Endothelial cell of umbilical vein (primary cell): ENCODE measurements at regions not wholly inside any gene's neighbourhood (a gene's known extent, or its start where the extent isn't known, plus 50 kb on each side); places are given as distances from the start of the nearest gene placed in this dataset.

ENCODE experiments used
- BruUV-seq: library from RNA; stranded (reverse); fragments of 400-500 nt; replicated peaks from 2 replicates; lab custom pipeline; 2021; lab: Mats Ljungman, UMichigan
- CTCF ChIA-PET: fragments of 300-600, 350-600 bp; sonication (Branson Sonifier 250); formaldehyde crosslinking; loops from one replicate; lab custom pipeline; 2021; ENCODE audit warnings: antibody characterized with exemption, inconsistent platforms; lab: Charles Lee
- POLR2A ChIA-PET: fragments of 300-600, 350-600 bp; sonication (Branson Sonifier 250); formaldehyde crosslinking; loops from one replicate; lab custom pipeline; 2021; ENCODE audit warnings: antibody characterized with exemption, inconsistent platforms; lab: Charles Lee
- DNase-seq: peaks from one replicate; pipeline ENCODE4 v3.0.0-alpha.2; 2011; ENCODE audit warnings: low read depth, low spot score
- FAIRE-seq: peaks from 2 replicates; lab custom pipeline; 2011; peaks lifted over from hg19 to GRCh38; lab: Jason Lieb, UNC
- H2AFZ ChIP-seq: 2 replicates; pipeline ENCODE4 v1.6.0; 2012; ENCODE audit warnings: low read depth, low read length, control low read depth, inconsistent platforms
- H3K27ac ChIP-seq: 2 replicates; pipeline ENCODE4 v1.5.1; 2011; ENCODE audit warnings: low read depth, mild to moderate bottlenecking, control low read depth, low read length, moderate library complexity; ENCODE audit not compliant: insufficient read depth
- H3K27me3 ChIP-seq, 2 experiments: 2 replicates each; pipeline versions ENCODE4 v1.6.0 to v1.6.1; 2011; ENCODE audit warnings: low read length in 2 of 2, mixed read lengths in 1 of 2; ENCODE audit not compliant: control insufficient read depth in 2 of 2, insufficient read depth in 2 of 2
- H3K36me3 ChIP-seq, 2 experiments: 2 replicates in 1 of 2; 3 replicates in 1 of 2; pipeline ENCODE4 v1.5.1; 2011; ENCODE audit warnings: low read length in 2 of 2, mild to moderate bottlenecking in 1 of 2, moderate library complexity in 1 of 2; ENCODE audit not compliant: control insufficient read depth in 2 of 2, insufficient read depth in 2 of 2; ENCODE audit errors: extremely low read depth in 1 of 2
- H3K4me1 ChIP-seq: 3 replicates; pipeline ENCODE4 v1.5.1; 2011; ENCODE audit warnings: mild to moderate bottlenecking, low read length; ENCODE audit not compliant: control insufficient read depth, insufficient read depth; ENCODE audit errors: extremely low read depth
- H3K4me2 ChIP-seq: 2 replicates; pipeline ENCODE4 v1.6.1; 2011; ENCODE audit warnings: low read length, control low read depth, mixed read lengths; ENCODE audit not compliant: insufficient read depth
- H3K4me3 ChIP-seq, 3 experiments: fragments of 200-600 bp in 1 of 3; sonication (generic), shearing (Covaris generic) in 1 of 3; replicated peaks in 1 of 3; 2 replicates each; pipeline ENCODE4 v1.5.1; 2011 to 2016; ENCODE audit warnings: control low read depth in 3 of 3, low read length in 3 of 3, mild to moderate bottlenecking in 2 of 3, inconsistent platforms in 1 of 3, low read depth in 1 of 3, moderate library complexity in 1 of 3; ENCODE audit not compliant: insufficient read depth in 1 of 3
- H3K79me2 ChIP-seq: 2 replicates; pipeline ENCODE4 v1.6.0; 2012; ENCODE audit warnings: low read length, inconsistent platforms; ENCODE audit not compliant: control insufficient read depth, insufficient read depth
- H3K9ac ChIP-seq: replicated peaks from 2 replicates; pipeline ENCODE3; 2011; ENCODE audit warnings: low read length, control low read depth; ENCODE audit not compliant: insufficient read depth; ENCODE audit errors: extremely low read depth
- H3K9me1 ChIP-seq: replicated peaks from 3 replicates; pipeline ENCODE4 v1.6.0; 2011; ENCODE audit warnings: mild to moderate bottlenecking, low read length; ENCODE audit not compliant: control insufficient read depth, insufficient read depth; ENCODE audit errors: extremely low read depth
- H3K9me3 ChIP-seq: replicated peaks from 2 replicates; pipeline ENCODE4 v1.5.1; 2012; ENCODE audit warnings: low read length, inconsistent platforms; ENCODE audit not compliant: control insufficient read depth, insufficient read depth
- H4K20me1 ChIP-seq: replicated peaks from 2 replicates; pipeline ENCODE3; 2011; ENCODE audit warnings: mild to moderate bottlenecking, low read length; ENCODE audit not compliant: control insufficient read depth, insufficient read depth; ENCODE audit errors: extremely low read depth
- CTCF ChIP-seq, 2 donors: IDR thresholded peaks; 1 replicate in 1 of 2; 2 replicates in 1 of 2; pipeline ENCODE4 v1.5.1; 2011; ENCODE audit warnings: low read length in 2 of 2, mild to moderate bottlenecking in 2 of 2, moderate library complexity in 2 of 2, control low read depth in 1 of 2, inconsistent platforms in 1 of 2, low read depth in 1 of 2; ENCODE audit not compliant: insufficient read depth in 1 of 2; ENCODE audit errors: extremely low read depth in 1 of 2
- EZH2 ChIP-seq: IDR thresholded peaks from 2 replicates; pipeline ENCODE4 v1.6.1; 2012; ENCODE audit warnings: borderline replicate concordance, low read depth, mild to moderate bottlenecking, moderate library complexity, low read length, inconsistent platforms; ENCODE audit not compliant: severe bottlenecking
- FOS ChIP-seq: IDR thresholded peaks from 2 replicates; pipeline ENCODE4 v1.6.1; 2011; ENCODE audit warnings: mild to moderate bottlenecking, low read length, moderate library complexity, borderline replicate concordance; ENCODE audit not compliant: insufficient read depth
- GATA2 ChIP-seq: IDR thresholded peaks from 2 replicates; pipeline ENCODE4 v1.7.0; 2011; ENCODE audit warnings: low read depth, mild to moderate bottlenecking, moderate library complexity, mixed read lengths, low read length; ENCODE audit not compliant: insufficient read length, insufficient read depth
- JUN ChIP-seq: IDR thresholded peaks from 2 replicates; pipeline ENCODE4 v1.6.1; 2011; ENCODE audit warnings: borderline replicate concordance, low read depth; ENCODE audit not compliant: insufficient read length, insufficient read depth
- MAX ChIP-seq: IDR thresholded peaks from 2 replicates; pipeline ENCODE4 v1.6.1; 2011; ENCODE audit not compliant: insufficient read depth, insufficient read length
- MYC ChIP-seq: IDR thresholded peaks from one replicate; pipeline ENCODE4 v1.6.1; 2011; ENCODE audit warnings: mild to moderate bottlenecking, low read depth, low read length
- POLR2A ChIP-seq: IDR thresholded peaks from 2 replicates; pipeline ENCODE4 v1.6.1; 2012; ENCODE audit warnings: low read depth, mild to moderate bottlenecking, control low read depth, low read length
- POLR2AphosphoS5 ChIP-seq: IDR thresholded peaks from 2 replicates; pipeline ENCODE4 v1.6.1; 2012; ENCODE audit warnings: low read depth, mild to moderate bottlenecking, control low read depth, low read length, moderate library complexity; ENCODE audit not compliant: insufficient read depth
- dilution Hi-C: fragments of 300-500 bp; cut with MboI; formaldehyde crosslinking; loops from one replicate; pipeline ENCODE4 v1.15.0; 2019; ENCODE audit warnings: low sequenced_read_pairs; ENCODE audit not compliant: extremely low pct_ligation_motif_present
- intact Hi-C: fragments of 100-400 bp; cut with micrococcal nuclease; formaldehyde crosslinking; loops from one replicate; pipeline ENCODE4 v1.10.0; 2022

GRCh38 chr16:85254921-85255320 lies 142.6 kb upstream of the CIBAR2 start:
- dilution Hi-C loops, result no loop called here
- Histone ChIP-seq H2AFZ (no peak overlapping the region), H3K4me2 (no peak overlapping the region), H3K9me3 (no peaks in the 10 kb centered on the region), H3K4me1 (no peaks in the 10 kb centered on the region), H3K79me2 (no peaks in the 10 kb centered on the region), H3K4me3 (no peak overlapping the region), H3K9me1 (no peaks in the 10 kb centered on the region), H4K20me1 (no peaks in the 10 kb centered on the region), H3K27ac (no peak overlapping the region), H3K9ac (no peak overlapping the region), H3K36me3 (no peaks in the 10 kb centered on the region), H3K27me3 (no peaks in the 10 kb centered on the region)
- FAIRE-seq (no peak), DNase-seq (no peak)
- TF ChIP-seq MYC, result no peak
- TF ChIP-seq JUN, result no peak
- TF ChIP-seq CTCF (IDR thresholded peaks at IDR 0.05; ENCODE audit: extremely low read depth in 1 of 2, insufficient read depth in 1 of 2, low read depth in 1 of 2, low read length in 2 of 2), result no peak
- TF ChIP-seq MAX, result no peak
- TF ChIP-seq POLR2AphosphoS5, result no peak
- TF ChIP-seq FOS, result no peak
- TF ChIP-seq GATA2, result no peak
- no peak for TF ChIP-seq POLR2A
- TF ChIP-seq EZH2, result no peak
- intact Hi-C loops, result no loop called here
- POLR2A ChIA-PET, result interaction anchor here (1.0 kb wide), 1 partner anchor 84 kb away, joined by 3 read pairs; no protein-coding TSS in a partner anchor
- BruUV-seq, result no TSS peak
- CTCF ChIA-PET, result interaction anchor here (1.3 to 4.6 kb wide), 4 partner anchors 9 to 140 kb away, joined by 3 to 34 read pairs (median 25); no protein-coding TSS in a partner anchor
